Peyer's patch (tissue), 4 donors: ENCODE measurements at regions not wholly inside any gene's neighbourhood (a gene's known extent, or its start where the extent isn't known, plus 50 kb on each side); places are given as distances from the start of the nearest gene placed in this dataset.

Experiments used
- DNase-seq, 3 donors: peaks; one replicate each; pipeline ENCODE4 v3.0.0-alpha.2; 2017 to 2019
- H3K27ac ChIP-seq, 4 donors: fragments of 200-600 bp; sonication (generic); one replicate each; pipeline ENCODE4 v1.5.1; 2016 to 2019
- H3K27me3 ChIP-seq, 2 donors: fragments of 200-600 bp; sonication (generic); one replicate each; pipeline ENCODE4 v1.5.1; 2019
- H3K36me3 ChIP-seq, 3 donors: fragments of 200-600 bp; sonication (generic); one replicate each; pipeline ENCODE4 v1.5.1; 2016 to 2019
- H3K4me1 ChIP-seq, 4 donors: fragments of 200-600 bp; sonication (generic); one replicate each; pipeline ENCODE4 v1.5.1; 2016 to 2019
- H3K4me3 ChIP-seq, 4 donors: fragments of 200-600 bp; sonication (generic); 1 replicate in 3 of 4; 2 replicates in 1 of 4; pipeline ENCODE4 v1.5.1; 2016 to 2019; ENCODE audit warnings: mild to moderate bottlenecking in 1 of 4
- H3K9me3 ChIP-seq, 4 donors: fragments of 200-600 bp; sonication (generic); one replicate each; pipeline ENCODE4 v1.5.1; 2016 to 2019; ENCODE audit warnings: mild to moderate bottlenecking in 1 of 4
- POLR2A ChIP-seq, 2 donors: fragments of 450-650 bp; IDR thresholded peaks; one replicate each; pipeline ENCODE4 v1.5.1; 2017; ENCODE audit warnings: antibody characterized with exemption in 2 of 2, mild to moderate bottlenecking in 2 of 2, moderate library complexity in 2 of 2
- TF ChIP-seq, protein P1 (sequence below), 6 experiments: fragments of 450-650 bp in 4 of 6; fragments of 200-600 bp in 2 of 6; sonication (generic) in 1 of 6; IDR thresholded peaks; one replicate each; pipeline ENCODE4 v1.5.1; 2017 to 2019; ENCODE audit warnings: antibody characterized with exemption in 6 of 6, mild to moderate bottlenecking in 3 of 6, moderate library complexity in 1 of 6

DNA sequence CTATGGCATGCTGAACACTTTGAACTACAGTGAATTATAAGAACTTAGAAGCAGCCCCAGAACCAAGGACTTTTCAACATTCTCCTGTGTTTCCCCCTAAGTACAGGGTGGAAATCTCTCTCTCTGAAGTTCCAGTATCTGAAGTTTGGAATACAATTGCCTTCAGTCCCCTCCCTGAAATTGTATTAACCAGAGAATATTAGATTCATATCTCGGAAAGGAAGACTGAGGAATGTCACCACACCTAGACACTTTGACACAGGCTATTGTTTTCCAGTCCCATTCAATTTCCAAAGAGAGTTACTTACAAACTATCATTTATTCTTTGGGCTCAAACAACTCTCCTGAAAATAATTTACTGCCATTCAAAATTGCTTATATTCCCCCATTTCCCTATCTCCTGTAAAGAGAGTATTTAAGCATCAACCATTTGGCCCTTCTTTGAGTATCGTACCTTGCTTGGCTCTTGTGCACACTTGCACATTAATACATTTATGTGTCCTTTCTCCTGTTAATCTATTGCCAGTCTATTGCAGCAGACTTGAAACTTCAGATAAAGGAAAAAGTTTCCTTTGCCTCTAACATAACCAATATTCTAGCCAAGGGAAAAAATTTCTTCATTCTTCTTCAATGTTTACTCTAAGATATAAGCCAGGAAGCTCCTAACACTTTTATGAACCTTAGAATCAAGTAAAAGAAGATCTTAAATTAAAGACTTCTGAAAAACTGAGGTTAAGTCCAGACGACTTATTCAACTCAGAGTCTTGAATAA lies 402.4 kb upstream of the DDI1 start:
- no peaks in the 10 kb centered on the region for H3K4me1 ChIP-seq
- no peak for DNase-seq
- H3K36me3 ChIP-seq, result no peaks in the 10 kb centered on the region
- H3K27me3 ChIP-seq, result no peaks in the 10 kb centered on the region
- H3K9me3 ChIP-seq, result no peaks in the 10 kb centered on the region
- TF ChIP-seq, protein P1, sequence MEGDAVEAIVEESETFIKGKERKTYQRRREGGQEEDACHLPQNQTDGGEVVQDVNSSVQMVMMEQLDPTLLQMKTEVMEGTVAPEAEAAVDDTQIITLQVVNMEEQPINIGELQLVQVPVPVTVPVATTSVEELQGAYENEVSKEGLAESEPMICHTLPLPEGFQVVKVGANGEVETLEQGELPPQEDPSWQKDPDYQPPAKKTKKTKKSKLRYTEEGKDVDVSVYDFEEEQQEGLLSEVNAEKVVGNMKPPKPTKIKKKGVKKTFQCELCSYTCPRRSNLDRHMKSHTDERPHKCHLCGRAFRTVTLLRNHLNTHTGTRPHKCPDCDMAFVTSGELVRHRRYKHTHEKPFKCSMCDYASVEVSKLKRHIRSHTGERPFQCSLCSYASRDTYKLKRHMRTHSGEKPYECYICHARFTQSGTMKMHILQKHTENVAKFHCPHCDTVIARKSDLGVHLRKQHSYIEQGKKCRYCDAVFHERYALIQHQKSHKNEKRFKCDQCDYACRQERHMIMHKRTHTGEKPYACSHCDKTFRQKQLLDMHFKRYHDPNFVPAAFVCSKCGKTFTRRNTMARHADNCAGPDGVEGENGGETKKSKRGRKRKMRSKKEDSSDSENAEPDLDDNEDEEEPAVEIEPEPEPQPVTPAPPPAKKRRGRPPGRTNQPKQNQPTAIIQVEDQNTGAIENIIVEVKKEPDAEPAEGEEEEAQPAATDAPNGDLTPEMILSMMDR (IDR thresholded peaks at IDR 0.05), result no peak
- TF ChIP-seq POLR2A (IDR thresholded peaks at IDR 0.05), result no peak
- no peak overlapping the region for H3K27ac ChIP-seq
- H3K4me3 ChIP-seq, result no peak overlapping the region

DNA sequence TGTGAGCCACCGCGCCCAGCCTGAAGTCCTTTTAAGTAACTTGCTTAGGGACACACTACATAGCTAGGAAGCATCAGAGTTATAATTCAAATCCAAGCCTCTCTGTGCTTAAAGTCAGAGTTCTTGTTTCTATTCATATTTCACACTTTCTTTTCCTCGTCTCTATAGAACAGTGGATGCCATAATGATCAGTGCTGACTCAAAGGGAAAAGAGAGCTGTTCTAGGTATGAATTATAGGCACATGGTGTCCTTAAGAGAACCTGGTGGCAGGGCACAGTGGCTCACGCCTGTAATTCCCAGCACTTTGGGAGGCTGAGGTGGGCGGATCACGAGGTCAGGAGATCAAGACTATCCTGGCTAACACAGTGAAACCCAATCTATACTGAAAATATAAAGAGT lies 400.2 kb upstream of the DDI1 start:
- Histone ChIP-seq H3K36me3 (no peaks in the 10 kb centered on the region), H3K4me1 (no peaks in the 10 kb centered on the region), H3K27ac (no peak overlapping the region), H3K4me3 (no peak overlapping the region), H3K9me3 (no peaks in the 10 kb centered on the region), H3K27me3 (no peaks in the 10 kb centered on the region)
- TF ChIP-seq, protein P1 (IDR thresholded peaks at IDR 0.05), result no peak
- no peak for TF ChIP-seq POLR2A (IDR thresholded peaks at IDR 0.05)
- no peak for DNase-seq

DNA sequence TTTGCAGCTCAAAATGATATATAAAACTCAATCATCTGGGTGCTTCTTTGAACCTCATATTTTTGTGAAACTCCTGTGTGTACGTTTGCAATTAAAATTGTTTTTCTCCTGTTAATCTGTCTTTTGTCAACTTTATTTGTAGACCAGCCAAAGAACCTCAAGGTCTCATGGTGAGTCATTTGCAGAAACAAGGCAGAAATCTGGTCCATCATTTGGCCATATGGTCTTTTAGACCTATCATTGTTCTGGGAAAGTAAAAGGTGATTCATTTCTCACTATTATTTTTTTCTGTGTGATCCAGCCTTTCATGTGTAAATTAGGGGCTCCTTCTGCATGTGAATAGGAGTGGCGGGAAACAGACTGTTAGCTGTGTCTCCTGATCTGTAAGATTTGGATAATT lies 399.1 kb upstream of the DDI1 start:
- TF ChIP-seq, protein P1 (IDR thresholded peaks at IDR 0.05), result no peak
- no peak for TF ChIP-seq POLR2A (IDR thresholded peaks at IDR 0.05)
- Histone ChIP-seq H3K27me3 (no peaks in the 10 kb centered on the region), H3K27ac (no peak overlapping the region), H3K9me3 (no peaks in the 10 kb centered on the region), H3K4me1 (no peaks in the 10 kb centered on the region), H3K36me3 (no peaks in the 10 kb centered on the region), H3K4me3 (no peak overlapping the region)
- no peak for DNase-seq

DNA sequence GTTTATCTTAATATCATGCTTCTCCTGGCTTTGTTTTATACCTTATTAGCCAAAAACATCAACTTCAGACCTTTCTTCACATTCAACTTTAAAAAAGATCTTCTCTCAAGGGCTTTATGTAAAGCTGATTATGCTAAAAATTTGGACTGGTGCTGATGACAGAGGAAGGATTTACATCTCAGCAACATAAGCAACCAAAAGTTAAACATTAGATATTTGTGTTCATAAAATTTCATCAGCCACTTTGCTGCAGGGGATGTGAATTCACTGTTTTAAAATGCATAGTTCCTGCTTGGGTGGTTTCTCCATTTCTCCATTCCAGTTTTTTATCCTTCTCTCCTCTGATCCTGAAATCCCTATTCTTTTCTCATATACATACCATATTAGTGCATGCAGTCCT lies 398.6 kb upstream of the DDI1 start:
- no peaks in the 10 kb centered on the region for H3K27me3 ChIP-seq
- no peaks in the 10 kb centered on the region for H3K9me3 ChIP-seq
- no peaks in the 10 kb centered on the region for H3K36me3 ChIP-seq
- TF ChIP-seq, protein P1 (IDR thresholded peaks at IDR 0.05), result no peak
- TF ChIP-seq POLR2A (IDR thresholded peaks at IDR 0.05), result no peak
- H3K27ac ChIP-seq, result no peak overlapping the region
- DNase-seq, result no peak
- no peak overlapping the region for H3K4me3 ChIP-seq
- H3K4me1 ChIP-seq, result no peaks in the 10 kb centered on the region

DNA sequence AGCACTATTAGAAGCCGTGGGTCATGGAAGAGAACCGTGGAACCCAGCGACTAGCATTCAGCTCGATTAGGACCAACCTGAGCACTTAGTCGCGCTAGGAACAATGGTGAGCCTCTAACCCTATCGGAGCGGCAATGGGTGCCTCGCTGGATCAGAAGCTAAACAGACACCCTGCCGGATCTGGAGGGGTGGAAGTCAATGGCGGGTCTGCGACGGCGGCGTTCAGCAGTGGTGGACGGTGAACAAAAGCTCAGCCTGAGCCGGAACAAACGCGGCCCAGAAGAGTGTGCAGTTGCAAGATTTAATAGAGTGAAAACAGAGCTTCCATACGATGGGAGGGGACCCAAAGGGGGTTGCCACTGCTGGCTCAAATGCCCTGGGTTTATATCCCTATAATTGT lies 391.8 kb upstream of the DDI1 start:
- Histone ChIP-seq H3K9me3 (no peaks in the 10 kb centered on the region), H3K27me3 (no peaks in the 10 kb centered on the region), H3K4me3 (no peak overlapping the region), H3K4me1 (no peaks in the 10 kb centered on the region), H3K27ac (no peak overlapping the region), H3K36me3 (no peaks in the 10 kb centered on the region)
- no peak for DNase-seq
- TF ChIP-seq POLR2A (IDR thresholded peaks at IDR 0.05), result no peak
- TF ChIP-seq, protein P1 (IDR thresholded peaks at IDR 0.05), result no peak
